ENCODE measurements at regions not wholly inside any gene's neighbourhood (a gene's known extent, or its start where the extent isn't known, plus 50 kb on each side); places are given as distances from the start of the nearest gene placed in this dataset.

GRCh38 chr17:52476638-52477313, 318.3 kb upstream of the CA10 start:
- no peak for TF ChIP-seq CTCF (IDR thresholded peaks at IDR 0.05; ENCODE audit: low read depth, low read length, missing control alignments)
- no peak for DNase-seq (ENCODE audit: low read depth)
- H3K4me3 ChIP-seq (ENCODE audit: low read depth, low read length) = no peak overlapping the region

GRCh38 chr17:52470553-52470952, 312.0 kb upstream of the CA10 start:
- no peak for DNase-seq (ENCODE audit: low read depth)
- no peak overlapping the region for H3K4me3 ChIP-seq (ENCODE audit: low read depth, low read length)
- no peak for TF ChIP-seq CTCF (IDR thresholded peaks at IDR 0.05; ENCODE audit: low read depth, low read length, missing control alignments)

GRCh38 chr17:52465407-52465806, 306.9 kb upstream of the CA10 start:
- H3K4me3 ChIP-seq (ENCODE audit: low read depth, low read length) = no peak overlapping the region
- DNase-seq (ENCODE audit: low read depth) = no peak
- no peak for TF ChIP-seq CTCF (IDR thresholded peaks at IDR 0.05; ENCODE audit: low read depth, low read length, missing control alignments)

GRCh38 chr17:52451294-52451861, 292.9 kb upstream of the CA10 start:
- no peak for TF ChIP-seq CTCF (IDR thresholded peaks at IDR 0.05; ENCODE audit: low read depth, low read length, missing control alignments)
- no peak overlapping the region for H3K4me3 ChIP-seq (ENCODE audit: low read depth, low read length)
- no peak for DNase-seq (ENCODE audit: low read depth)

GRCh38 chr17:52442350-52442749, 283.8 kb upstream of the CA10 start:
- H3K4me3 ChIP-seq (ENCODE audit: low read depth, low read length) = no peak overlapping the region
- no peak for DNase-seq (ENCODE audit: low read depth)
- no peak for TF ChIP-seq CTCF (IDR thresholded peaks at IDR 0.05; ENCODE audit: low read depth, low read length, missing control alignments)

- DNase-seq (ENCODE audit: low read depth) = no peak
- no peak overlapping the region for H3K4me3 ChIP-seq (ENCODE audit: low read depth, low read length)
- no peak for TF ChIP-seq CTCF (IDR thresholded peaks at IDR 0.05; ENCODE audit: low read depth, low read length, missing control alignments)
Measured at GRCh38 chr17:52420555-52421078, 262.1 kb upstream of the CA10 start.

- no peak for TF ChIP-seq CTCF (IDR thresholded peaks at IDR 0.05; ENCODE audit: low read depth, low read length, missing control alignments)
- DNase-seq (ENCODE audit: low read depth) = no peak
- no peak overlapping the region for H3K4me3 ChIP-seq (ENCODE audit: low read depth, low read length)
Measured at GRCh38 chr17:52419229-52419641, 260.7 kb upstream of the CA10 start.
